K562 (cell line): ENCODE measurements at regions not wholly inside any gene's neighbourhood (a gene's known extent, or its start where the extent isn't known, plus 50 kb on each side); places are given as distances from the start of the nearest gene placed in this dataset.

ENCODE experiments used
- ATAC-seq: fragments of 200-7000 bp; cut with Tn5 transposase; 3 replicates; pipeline ENCODE4 v1.9.1; 2020; ENCODE audit warnings: moderate library complexity
- BruUV-seq: library from RNA; stranded (reverse); fragments of 400-500 nt; replicated peaks from 2 replicates; lab custom pipeline; 2021; lab: Mats Ljungman, UMichigan
- CTCF ChIA-PET: fragments of 300-600 bp; formaldehyde crosslinking; extraction: SDS; loops from one replicate; lab custom pipeline; 2021; ENCODE audit warnings: low intra/inter-chr PET ratio; lab: Yijun Ruan, JAX
- POLR2A ChIA-PET: fragments of 300-600, 350-650 bp; sonication (Branson Sonifier 250); formaldehyde crosslinking; extraction: SDS; loops from one replicate; lab custom pipeline; 2021; ENCODE audit warnings: antibody characterized with exemption, inconsistent platforms; lab: Yijun Ruan, JAX
- DNase-seq, 4 experiments: peaks; one replicate each; pipeline versions ENCODE4 v3.0.0 to v3.0.0-alpha.2; 2011 to 2018; ENCODE audit warnings: low spot score in 3 of 4, mixed read lengths in 3 of 4; ENCODE audit errors: extremely low read depth in 1 of 4
- FAIRE-seq: peaks from 2 replicates; lab custom pipeline; 2011; peaks lifted over from hg19 to GRCh38; lab: Jason Lieb, UNC
- H2AFZ ChIP-seq: 2 replicates; pipeline ENCODE4 v1.6.0; 2011; ENCODE audit warnings: low read depth, low read length, control low read depth, inconsistent platforms
- H3K27ac ChIP-seq: fragments of 200-600 bp; 3 replicates; pipeline ENCODE4 v1.8.0; 2011; ENCODE audit warnings: low read depth, mild to moderate bottlenecking, control low read depth, inconsistent platforms, low read length, moderate library complexity, mixed read lengths; ENCODE audit errors: extremely low read depth
- H3K27me3 ChIP-seq, 2 experiments: fragments of 300-600 bp in 1 of 2; 2 replicates in 1 of 2; 3 replicates in 1 of 2; pipeline versions ENCODE4 v1.6.0 to v1.8.0; 2011; ENCODE audit warnings: inconsistent platforms in 2 of 2, low read length in 2 of 2, mild to moderate bottlenecking in 1 of 2, mixed read lengths in 1 of 2, moderate library complexity in 1 of 2; ENCODE audit not compliant: control insufficient read depth in 2 of 2, insufficient read depth in 2 of 2
- H3K36me3 ChIP-seq: fragments of 300-600 bp; 3 replicates; pipeline ENCODE4 v1.8.0; 2011; ENCODE audit warnings: mild to moderate bottlenecking, low read length, inconsistent platforms; ENCODE audit not compliant: control insufficient read depth, insufficient read depth
- H3K4me1 ChIP-seq, 2 experiments: fragments of 200-600 bp in 1 of 2; replicated peaks in 1 of 2; 2 replicates in 1 of 2; 3 replicates in 1 of 2; pipeline versions ENCODE4 v1.5.1 to v1.8.0; 2011; ENCODE audit warnings: inconsistent platforms in 2 of 2, low read length in 2 of 2, mild to moderate bottlenecking in 1 of 2, mixed read lengths in 1 of 2, moderate library complexity in 1 of 2; ENCODE audit not compliant: control insufficient read depth in 2 of 2, insufficient read depth in 2 of 2
- H3K4me2 ChIP-seq: 2 replicates; pipeline ENCODE4 v1.6.1; 2011; ENCODE audit warnings: low read length, control low read depth, inconsistent platforms, mixed read lengths; ENCODE audit not compliant: insufficient read depth
- H3K4me3 ChIP-seq: fragments of 200-600 bp; sonication (generic), shearing (Covaris generic); 2 replicates; pipeline ENCODE4 v1.5.1; 2016; ENCODE audit warnings: control low read depth, inconsistent platforms
- H3K79me2 ChIP-seq: fragments of 200-600 bp; 3 replicates; pipeline ENCODE4 v1.8.0; 2011; ENCODE audit warnings: low read length, inconsistent platforms; ENCODE audit not compliant: control insufficient read depth, insufficient read depth
- H3K9ac ChIP-seq, 2 experiments: 2 replicates each; pipeline versions ENCODE4 v1.6.0 to v1.6.1; 2011; ENCODE audit warnings: low read depth in 2 of 2, low read length in 2 of 2, control low read depth in 1 of 2, inconsistent platforms in 1 of 2, mild to moderate bottlenecking in 1 of 2, mixed read lengths in 1 of 2; ENCODE audit not compliant: insufficient read depth in 1 of 2
- H3K9me1 ChIP-seq: one replicate; pipeline ENCODE4 v1.6.0; 2011; ENCODE audit warnings: inconsistent platforms, mild to moderate bottlenecking, low read length, moderate library complexity; ENCODE audit not compliant: control insufficient read depth, insufficient read depth
- H3K9me3 ChIP-seq: replicated peaks from 2 replicates; pipeline ENCODE4 v1.5.1; 2011; ENCODE audit warnings: low read depth, low read length, inconsistent platforms; ENCODE audit not compliant: control insufficient read depth, insufficient read depth
- H4K20me1 ChIP-seq: replicated peaks from 2 replicates; pipeline ENCODE4 v1.6.1; 2011; ENCODE audit warnings: low read length, inconsistent platforms, mixed read lengths; ENCODE audit not compliant: control insufficient read depth, insufficient read depth
- CREM ChIP-seq: IDR thresholded peaks from 2 replicates; pipeline ENCODE4 v1.6.1; 2014; ENCODE audit warnings: antibody characterized with exemption, low read depth
- CTBP1 ChIP-seq: fragments of 450-650 bp; IDR thresholded peaks from 2 replicates; pipeline ENCODE4 v1.6.1; 2016; ENCODE audit warnings: borderline replicate concordance
- ESRRA ChIP-seq: fragments of 450-650 bp; IDR thresholded peaks from 2 replicates; pipeline ENCODE4 v1.6.1; 2014; ENCODE audit warnings: low read depth, mild to moderate bottlenecking, moderate library complexity, borderline replicate concordance
- HIVEP1 ChIP-seq: fragments of 250-450 bp; sonication (Bioruptor Pico); IDR thresholded peaks from 2 replicates; pipeline ENCODE4 v1.4.0; 2020; ENCODE audit warnings: mild to moderate bottlenecking
- YBX1 ChIP-seq: fragments of 450-650 bp; IDR thresholded peaks from 2 replicates; pipeline ENCODE4 v1.7.1; 2016; ENCODE audit warnings: mild to moderate bottlenecking
- ZNF668 ChIP-seq: fragments of 250-450 bp; sonication (Bioruptor Pico); IDR thresholded peaks from 2 replicates; pipeline ENCODE4 v1.8.0; 2022; ENCODE audit warnings: mild to moderate bottlenecking, inconsistent platforms
- WGBS: fragments of 100-300 bp; shearing (Covaris generic); methylation state at CpG from one replicate; pipeline ENCODE4 v1.1.6; 2016; ENCODE audit warnings: low coverage, mixed read lengths; ENCODE audit not compliant: insufficient coverage; ENCODE audit errors: missing lambda C conversion rate; 5-methylcytosine and 5-hydroxymethylcytosine counted together
- in situ Hi-C: fragments of 300-500 bp; cut with MboI; formaldehyde crosslinking; loops from 4 replicates; pipeline ENCODE4 v1.15.0; 2018; ENCODE audit warnings: inconsistent platforms, mixed read lengths
- intact Hi-C: fragments of 100-400 bp; cut with micrococcal nuclease; formaldehyde crosslinking; loops from 2 replicates; pipeline ENCODE4 v1.14.2; 2022
- TF ChIP-seq, protein P1 (sequence below): IDR thresholded peaks from 2 replicates; pipeline ENCODE4 v1.6.1; 2011; ENCODE audit warnings: borderline replicate concordance, low read depth, mild to moderate bottlenecking, moderate library complexity, low read length; ENCODE audit not compliant: insufficient read depth, poor library complexity, severe bottlenecking
- TF ChIP-seq, protein P2 (sequence below): fragments of 450-650 bp; IDR thresholded peaks from 2 replicates; pipeline ENCODE4 v1.6.1; 2017; ENCODE audit warnings: antibody characterized with exemption, mild to moderate bottlenecking
- TF ChIP-seq, protein P3 (sequence below): fragments of 250-450 bp; sonication (Bioruptor Pico); IDR thresholded peaks from 2 replicates; pipeline ENCODE4 v1.8.0; 2021; ENCODE audit warnings: moderate library complexity, mild to moderate bottlenecking, inconsistent platforms

DNA sequence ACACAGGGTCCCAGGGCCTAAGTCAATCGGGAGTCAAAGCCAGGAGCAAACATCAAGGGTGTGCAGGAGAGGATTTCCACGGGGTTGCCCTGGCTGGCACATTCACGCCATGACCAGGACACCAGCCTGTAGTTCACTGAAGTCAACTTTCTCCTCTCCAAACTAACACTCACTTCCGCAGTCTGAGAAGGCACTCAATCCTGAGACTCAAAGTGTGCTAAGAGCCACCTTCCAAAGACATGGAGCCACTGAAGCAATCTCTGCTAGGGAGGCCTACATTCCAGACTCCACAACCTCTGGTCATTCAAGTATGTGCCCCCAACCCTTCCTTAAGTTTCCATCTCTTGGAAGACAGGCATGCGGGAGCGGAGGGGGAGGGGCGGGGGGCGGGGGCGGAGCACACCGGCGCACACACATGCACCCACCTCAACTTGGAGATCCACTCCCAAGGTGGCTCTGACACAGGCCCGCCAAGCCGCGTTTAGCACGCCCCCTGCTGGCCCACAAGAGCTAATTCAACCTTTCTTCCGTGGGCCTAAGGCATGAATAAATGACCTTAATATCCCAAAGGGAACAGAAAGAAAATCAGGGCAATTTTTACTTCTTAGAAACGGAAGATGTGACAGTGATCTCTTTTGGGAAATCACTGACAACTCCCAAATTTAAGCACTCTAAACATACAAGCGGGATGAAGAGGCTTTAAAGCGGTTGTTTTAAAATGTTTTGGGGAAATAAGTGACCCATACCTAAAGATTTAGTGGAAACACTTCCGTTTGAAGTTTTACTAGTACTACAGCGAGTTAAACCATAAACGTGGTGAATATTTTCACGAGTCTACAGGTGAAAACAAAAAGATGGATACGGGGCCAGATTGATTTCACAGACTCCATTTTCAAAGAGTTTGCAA is 162.5 kb upstream of the CHRNA7 start (continued):
- TF ChIP-seq, protein P1, sequence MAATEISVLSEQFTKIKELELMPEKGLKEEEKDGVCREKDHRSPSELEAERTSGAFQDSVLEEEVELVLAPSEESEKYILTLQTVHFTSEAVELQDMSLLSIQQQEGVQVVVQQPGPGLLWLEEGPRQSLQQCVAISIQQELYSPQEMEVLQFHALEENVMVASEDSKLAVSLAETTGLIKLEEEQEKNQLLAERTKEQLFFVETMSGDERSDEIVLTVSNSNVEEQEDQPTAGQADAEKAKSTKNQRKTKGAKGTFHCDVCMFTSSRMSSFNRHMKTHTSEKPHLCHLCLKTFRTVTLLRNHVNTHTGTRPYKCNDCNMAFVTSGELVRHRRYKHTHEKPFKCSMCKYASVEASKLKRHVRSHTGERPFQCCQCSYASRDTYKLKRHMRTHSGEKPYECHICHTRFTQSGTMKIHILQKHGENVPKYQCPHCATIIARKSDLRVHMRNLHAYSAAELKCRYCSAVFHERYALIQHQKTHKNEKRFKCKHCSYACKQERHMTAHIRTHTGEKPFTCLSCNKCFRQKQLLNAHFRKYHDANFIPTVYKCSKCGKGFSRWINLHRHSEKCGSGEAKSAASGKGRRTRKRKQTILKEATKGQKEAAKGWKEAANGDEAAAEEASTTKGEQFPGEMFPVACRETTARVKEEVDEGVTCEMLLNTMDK: peak; percentile 3
- no peak for TF ChIP-seq CTBP1
- TF ChIP-seq ZNF668 (CRISPR knock-in tag): no peak
- no peak for TF ChIP-seq ESRRA
- no peak for TF ChIP-seq YBX1

DNA sequence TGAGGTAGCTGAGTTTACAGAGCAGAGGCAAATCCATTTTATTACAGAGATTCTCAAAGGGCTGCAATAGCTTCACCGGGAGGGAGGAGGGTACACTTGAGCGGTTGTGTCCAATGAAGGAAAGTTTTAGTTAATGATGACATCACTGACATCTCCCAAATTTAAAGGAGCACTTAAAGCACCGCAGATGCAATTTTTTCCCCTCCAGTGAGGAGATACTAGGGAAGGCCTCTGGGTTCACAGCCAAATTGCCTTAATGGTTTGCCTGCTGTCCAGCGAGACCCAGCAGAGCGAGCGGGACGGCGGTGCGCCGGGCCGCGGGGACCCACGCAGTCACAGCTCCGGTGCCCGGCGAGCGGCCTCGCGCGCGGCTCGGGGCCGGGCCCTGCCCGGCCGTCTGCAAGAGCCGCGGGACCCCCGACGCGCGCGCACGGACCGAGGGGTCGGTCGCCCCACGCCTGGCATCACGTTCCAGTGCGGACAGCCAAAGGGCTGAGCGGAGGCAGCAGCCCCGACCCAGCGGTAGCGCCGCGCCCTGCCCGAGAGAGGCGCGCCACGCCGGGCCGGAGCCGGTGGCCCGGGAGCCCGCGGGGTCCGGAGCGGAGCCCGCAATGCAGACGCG is 160.5 kb upstream of the CHRNA7 start:
- Histone ChIP-seq H4K20me1 (no peaks in the 10 kb centered on the region), H3K9ac (no peak overlapping the region), H3K27ac (no peak overlapping the region), H3K4me3 (no peak overlapping the region), H3K79me2 (no peaks in the 10 kb centered on the region), H3K9me3 (no peaks in the 10 kb centered on the region), H3K9me1 (no peaks in the 10 kb centered on the region), H3K4me1 (peaks cover 0 to 8% of the 10 kb centered on the region in 2 experiments; a peak in 2 of 5 replicates), H3K4me2 (peak overlapping the region; percentile 63; the same call in 1 of the 2 replicates), H3K36me3 (no peaks in the 10 kb centered on the region), H2AFZ (no peak overlapping the region), H3K27me3 (no peaks in the 10 kb centered on the region)
- ChIA-PET CTCF (interaction anchor here (0.6 kb wide), 1 partner anchor 114 kb away, joined by 3 read pairs; no protein-coding TSS in a partner anchor), POLR2A (no interaction called here)
- in situ Hi-C loops: no loop called here
- WGBS: 68% methylated on average over 11 of the region's 60 CpGs
- intact Hi-C loops: no loop called here
- FAIRE-seq (no peak), DNase-seq (no peak), ATAC-seq (no peak)
- BruUV-seq: no TSS peak
- TF ChIP-seq, protein P2, sequence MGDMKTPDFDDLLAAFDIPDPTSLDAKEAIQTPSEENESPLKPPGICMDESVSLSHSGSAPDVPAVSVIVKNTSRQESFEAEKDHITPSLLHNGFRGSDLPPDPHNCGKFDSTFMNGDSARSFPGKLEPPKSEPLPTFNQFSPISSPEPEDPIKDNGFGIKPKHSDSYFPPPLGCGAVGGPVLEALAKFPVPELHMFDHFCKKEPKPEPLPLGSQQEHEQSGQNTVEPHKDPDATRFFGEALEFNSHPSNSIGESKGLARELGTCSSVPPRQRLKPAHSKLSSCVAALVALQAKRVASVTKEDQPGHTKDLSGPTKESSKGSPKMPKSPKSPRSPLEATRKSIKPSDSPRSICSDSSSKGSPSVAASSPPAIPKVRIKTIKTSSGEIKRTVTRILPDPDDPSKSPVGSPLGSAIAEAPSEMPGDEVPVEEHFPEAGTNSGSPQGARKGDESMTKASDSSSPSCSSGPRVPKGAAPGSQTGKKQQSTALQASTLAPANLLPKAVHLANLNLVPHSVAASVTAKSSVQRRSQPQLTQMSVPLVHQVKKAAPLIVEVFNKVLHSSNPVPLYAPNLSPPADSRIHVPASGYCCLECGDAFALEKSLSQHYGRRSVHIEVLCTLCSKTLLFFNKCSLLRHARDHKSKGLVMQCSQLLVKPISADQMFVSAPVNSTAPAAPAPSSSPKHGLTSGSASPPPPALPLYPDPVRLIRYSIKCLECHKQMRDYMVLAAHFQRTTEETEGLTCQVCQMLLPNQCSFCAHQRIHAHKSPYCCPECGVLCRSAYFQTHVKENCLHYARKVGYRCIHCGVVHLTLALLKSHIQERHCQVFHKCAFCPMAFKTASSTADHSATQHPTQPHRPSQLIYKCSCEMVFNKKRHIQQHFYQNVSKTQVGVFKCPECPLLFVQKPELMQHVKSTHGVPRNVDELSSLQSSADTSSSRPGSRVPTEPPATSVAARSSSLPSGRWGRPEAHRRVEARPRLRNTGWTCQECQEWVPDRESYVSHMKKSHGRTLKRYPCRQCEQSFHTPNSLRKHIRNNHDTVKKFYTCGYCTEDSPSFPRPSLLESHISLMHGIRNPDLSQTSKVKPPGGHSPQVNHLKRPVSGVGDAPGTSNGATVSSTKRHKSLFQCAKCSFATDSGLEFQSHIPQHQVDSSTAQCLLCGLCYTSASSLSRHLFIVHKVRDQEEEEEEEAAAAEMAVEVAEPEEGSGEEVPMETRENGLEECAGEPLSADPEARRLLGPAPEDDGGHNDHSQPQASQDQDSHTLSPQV: no peak
- no peak for TF ChIP-seq HIVEP1
- TF ChIP-seq, protein P3, sequence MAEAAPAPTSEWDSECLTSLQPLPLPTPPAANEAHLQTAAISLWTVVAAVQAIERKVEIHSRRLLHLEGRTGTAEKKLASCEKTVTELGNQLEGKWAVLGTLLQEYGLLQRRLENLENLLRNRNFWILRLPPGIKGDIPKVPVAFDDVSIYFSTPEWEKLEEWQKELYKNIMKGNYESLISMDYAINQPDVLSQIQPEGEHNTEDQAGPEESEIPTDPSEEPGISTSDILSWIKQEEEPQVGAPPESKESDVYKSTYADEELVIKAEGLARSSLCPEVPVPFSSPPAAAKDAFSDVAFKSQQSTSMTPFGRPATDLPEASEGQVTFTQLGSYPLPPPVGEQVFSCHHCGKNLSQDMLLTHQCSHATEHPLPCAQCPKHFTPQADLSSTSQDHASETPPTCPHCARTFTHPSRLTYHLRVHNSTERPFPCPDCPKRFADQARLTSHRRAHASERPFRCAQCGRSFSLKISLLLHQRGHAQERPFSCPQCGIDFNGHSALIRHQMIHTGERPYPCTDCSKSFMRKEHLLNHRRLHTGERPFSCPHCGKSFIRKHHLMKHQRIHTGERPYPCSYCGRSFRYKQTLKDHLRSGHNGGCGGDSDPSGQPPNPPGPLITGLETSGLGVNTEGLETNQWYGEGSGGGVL (CRISPR knock-in tag): no peak
- no peak for TF ChIP-seq CREM
